GM12878 (cell line): ENCODE measurements at regions not wholly inside any gene's neighbourhood (a gene's known extent, or its start where the extent isn't known, plus 50 kb on each side); places are given as distances from the start of the nearest gene placed in this dataset.

Source experiments
- CHD1 ChIP-seq: IDR thresholded peaks from 2 replicates; pipeline ENCODE4 v1.6.1; 2012; ENCODE audit warnings: low read depth, low read length, improper control_type of control experiment
- CTCF ChIP-seq, 3 experiments: IDR thresholded peaks in 2 of 3; conservative IDR thresholded peaks in 1 of 3; 2 replicates each; pipeline ENCODE4 v1.5.1; 2011; ENCODE audit warnings: low read depth in 3 of 3, low read length in 3 of 3, mild to moderate bottlenecking in 3 of 3, control low read depth in 2 of 3, moderate library complexity in 2 of 3, inconsistent platforms in 1 of 3, mixed read lengths in 1 of 3; ENCODE audit not compliant: control insufficient read depth in 2 of 3, insufficient read depth in 1 of 3; ENCODE audit errors: extremely low read depth in 1 of 3
- E2F4 ChIP-seq: IDR thresholded peaks from 2 replicates; pipeline ENCODE4 v1.6.1; 2012; ENCODE audit warnings: low read depth, low read length, improper control_type of control experiment
- FOS ChIP-seq: IDR thresholded peaks from 3 replicates; pipeline ENCODE4 v1.6.1; 2011; ENCODE audit warnings: borderline replicate concordance; ENCODE audit not compliant: insufficient read length; ENCODE audit errors: extremely low read depth
- MXI1 ChIP-seq: fragments of 150-350 bp; IDR thresholded peaks from 2 replicates; pipeline ENCODE4 v1.6.1; 2011; ENCODE audit warnings: low read depth, mild to moderate bottlenecking, inconsistent platforms, low read length, improper control_type of control experiment
- NFIC ChIP-seq: IDR thresholded peaks from 2 replicates; pipeline ENCODE4 v1.6.1; 2012; ENCODE audit warnings: low read depth, mild to moderate bottlenecking, inconsistent platforms, low read length, moderate library complexity
- POLR2A ChIP-seq: IDR thresholded peaks from 2 replicates; pipeline ENCODE4 v1.6.1; 2011; ENCODE audit warnings: low read depth, mild to moderate bottlenecking, low read length
- SKIL ChIP-seq: fragments of 450-650 bp; IDR thresholded peaks from 2 replicates; pipeline ENCODE4 v1.6.1; 2017; ENCODE audit warnings: mild to moderate bottlenecking, low read depth, inconsistent platforms; ENCODE audit not compliant: poor library complexity, severe bottlenecking
- SP1 ChIP-seq: IDR thresholded peaks from one replicate; pipeline ENCODE4 v1.6.1; 2011; ENCODE audit warnings: low read depth, low read length
- TCF7 ChIP-seq: IDR thresholded peaks from 2 replicates; pipeline ENCODE4 v1.6.1; 2014; ENCODE audit warnings: antibody characterized with exemption, borderline replicate concordance
- ZNF274 ChIP-seq: IDR thresholded peaks from one replicate; pipeline ENCODE4 v1.8.0; 2011; ENCODE audit not compliant: insufficient read length, insufficient read depth
- ZNF592 ChIP-seq: fragments of 450-650 bp; IDR thresholded peaks from 2 replicates; pipeline ENCODE4 v1.6.1; 2017; ENCODE audit warnings: mild to moderate bottlenecking, moderate library complexity

- no peak for TF ChIP-seq CTCF (IDR thresholded peaks at IDR 0.05 in 2 of 3, conservative IDR thresholded peaks at IDR 0.05 in 1 of 3; ENCODE audit: control insufficient read depth in 2 of 3, extremely low read depth in 1 of 3, insufficient read depth in 1 of 3, low read depth in 3 of 3, low read length in 3 of 3)
- TF ChIP-seq POLR2A, result no peak
- no peak for TF ChIP-seq ZNF592
- TF ChIP-seq FOS, result no peak
- TF ChIP-seq MXI1, result no peak
- no peak for TF ChIP-seq SP1
- TF ChIP-seq CHD1, result no peak
- TF ChIP-seq NFIC, result no peak
- no peak for TF ChIP-seq E2F4
- TF ChIP-seq TCF7, result no peak
- TF ChIP-seq ZNF274, result no peak
- TF ChIP-seq SKIL, result no peak
Measured at GRCh38 chr16:66026787-66027330, 339.6 kb upstream of the CDH5 start.
